Stimulated activated CD8-positive, alpha-beta memory T cell treated with anti-CD3 and anti-CD28 coated beads, Interleukin-12 subunit alpha, Interleukin-12 subunit beta, amount 100 ng/mL, for 4 hours (primary cell): ENCODE measurements at regions not wholly inside any gene's neighbourhood (a gene's known extent, or its start where the extent isn't known, plus 50 kb on each side); places are given as distances from the start of the nearest gene placed in this dataset.
"Not testable (repeated sequence)": the region's sequence is repeated elsewhere in the genome, so short reads cannot be mapped to it uniquely, and the experiment has no call there.

Source experiments
- DNase-seq: peaks from one replicate; pipeline ENCODE4 v3.0.0-alpha.2; 2020; ENCODE audit warnings: low read depth

DNA sequence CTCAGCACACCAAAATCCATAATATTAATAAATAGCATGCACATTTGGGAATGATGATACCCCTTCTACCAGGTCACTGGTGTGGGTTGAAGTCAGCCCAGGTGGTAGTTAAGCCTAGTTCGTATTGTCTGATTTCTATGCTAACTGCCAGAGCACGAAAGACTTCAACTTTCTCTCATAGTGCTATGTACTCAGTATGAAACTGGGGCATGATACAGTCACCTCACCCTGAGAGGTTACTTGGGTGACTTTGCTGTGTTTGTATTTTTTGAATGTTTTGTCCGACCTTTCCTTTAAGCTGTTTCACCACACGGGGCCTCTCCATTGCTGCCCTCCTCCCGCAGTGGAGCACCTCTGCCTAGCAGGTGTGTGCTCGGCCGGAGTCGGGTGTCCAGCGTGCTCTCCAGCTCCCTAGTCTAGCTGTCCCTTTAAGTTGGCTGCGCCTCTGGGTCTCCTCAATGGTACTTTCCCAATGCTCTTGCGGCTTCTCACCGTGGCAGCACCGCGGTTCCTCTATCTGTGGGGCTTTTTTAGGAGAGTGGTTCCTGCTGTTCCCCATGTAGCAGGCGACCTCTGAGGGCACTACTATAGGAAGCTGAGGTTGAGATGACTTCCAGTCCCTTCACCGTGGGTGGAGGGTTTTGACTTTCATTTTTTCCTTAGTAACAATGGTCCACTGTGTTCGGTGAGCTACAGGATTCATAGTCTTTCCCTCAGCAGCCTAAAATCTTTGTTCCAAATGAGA lies 524.0 kb upstream of the PFKP start:
- DNase-seq, result no peak

DNA sequence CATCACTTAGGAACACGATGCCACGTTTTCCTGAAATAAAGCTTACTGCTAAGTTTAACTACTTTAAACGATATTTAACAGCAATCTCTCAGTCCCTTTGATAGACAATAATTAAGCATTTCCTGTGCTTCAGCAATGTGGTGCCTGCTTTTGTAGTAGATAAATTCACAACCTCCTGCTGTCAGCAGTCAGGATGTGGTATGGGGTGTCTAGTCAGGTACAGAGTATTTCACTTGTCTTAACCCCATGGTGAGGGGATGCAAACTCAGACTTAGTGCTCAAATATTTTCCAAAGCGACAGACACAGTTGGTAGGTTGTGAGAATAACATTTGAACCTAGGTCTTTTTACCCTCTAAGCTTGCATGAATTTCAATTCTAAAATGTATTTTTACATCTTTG lies 526.2 kb upstream of the PFKP start:
- no peak for DNase-seq

DNA sequence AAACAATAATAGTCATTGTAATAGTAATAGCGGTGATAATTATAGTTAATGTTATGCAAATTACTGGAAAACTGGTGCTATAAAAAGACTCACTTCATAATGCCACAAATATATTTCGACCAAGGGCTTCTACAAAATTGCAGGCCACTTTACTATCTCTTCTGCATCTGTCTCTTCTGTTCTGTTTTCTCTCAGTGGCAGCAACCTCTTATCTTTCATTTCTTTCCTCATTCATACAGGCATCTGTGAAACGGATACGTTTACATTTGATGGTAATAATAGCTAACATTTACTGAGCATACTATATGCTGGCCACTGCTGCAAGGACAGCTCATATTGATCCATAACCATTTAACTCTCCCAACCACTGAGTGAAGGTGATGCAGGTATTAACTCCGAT lies 537.4 kb upstream of the PFKP start:
- DNase-seq, result no peak

DNA sequence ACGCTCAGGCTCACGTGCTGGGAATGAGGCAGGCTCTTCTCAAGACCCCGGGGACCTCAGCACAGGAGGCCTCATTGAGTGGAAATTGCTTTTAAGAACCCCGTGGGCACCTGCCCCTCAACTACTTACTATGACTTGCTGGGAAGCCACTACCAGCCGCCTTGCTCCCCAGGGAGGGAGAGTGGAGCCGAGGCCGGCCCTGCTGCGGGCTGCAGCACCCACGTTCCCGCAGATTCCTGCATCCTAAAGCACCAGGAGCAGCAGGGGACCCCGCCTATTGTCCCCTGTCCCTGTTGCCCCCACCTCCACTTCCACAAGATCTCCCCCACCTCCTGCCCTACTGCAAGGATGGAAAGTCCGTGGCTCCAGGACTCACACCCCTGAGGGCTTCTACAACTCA lies 541.6 kb upstream of the PFKP start:
- DNase-seq, result no peak

DNA sequence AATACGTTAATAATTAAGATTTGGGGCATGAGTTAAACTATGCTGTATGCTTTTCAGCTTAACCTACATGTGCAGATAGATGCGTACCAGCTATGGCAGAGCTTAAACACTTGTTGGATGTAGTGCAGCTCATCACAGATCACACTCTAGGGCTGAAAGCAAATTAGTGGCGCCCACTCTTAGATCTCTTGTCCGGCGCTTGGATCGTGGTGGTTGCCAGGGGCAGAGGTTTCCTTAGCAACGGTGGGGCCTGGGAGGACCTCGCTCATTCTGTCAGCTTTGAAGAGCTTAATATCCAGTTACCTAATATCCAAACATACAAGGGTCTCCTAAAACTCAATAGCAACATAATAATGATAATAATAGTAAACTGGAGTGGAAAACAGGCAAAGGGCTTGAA lies 548.2 kb upstream of the PFKP start:
- no peak for DNase-seq

DNA sequence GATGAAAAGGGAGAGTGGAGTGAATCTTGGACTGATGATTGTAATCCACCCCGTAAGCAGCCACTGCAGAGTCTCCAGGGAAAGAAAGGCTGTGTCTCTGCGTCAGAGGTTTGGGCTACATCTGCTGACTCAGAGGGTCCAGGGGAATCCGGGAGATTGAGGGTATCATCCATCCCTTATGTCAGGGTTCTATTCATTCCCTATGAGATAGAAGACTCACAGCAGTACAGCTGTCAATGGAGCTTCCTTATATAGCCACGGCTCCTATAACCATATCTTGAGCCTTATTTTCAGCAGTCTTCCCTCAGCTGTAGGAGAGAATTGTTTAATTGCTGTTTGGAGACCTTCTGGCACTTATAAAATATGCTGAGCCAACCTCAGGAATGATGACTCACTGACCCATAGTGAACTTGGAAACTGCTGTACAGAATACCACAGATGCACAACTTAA lies 558.2 kb upstream of the PFKP start:
- DNase-seq, result no peak

DNA sequence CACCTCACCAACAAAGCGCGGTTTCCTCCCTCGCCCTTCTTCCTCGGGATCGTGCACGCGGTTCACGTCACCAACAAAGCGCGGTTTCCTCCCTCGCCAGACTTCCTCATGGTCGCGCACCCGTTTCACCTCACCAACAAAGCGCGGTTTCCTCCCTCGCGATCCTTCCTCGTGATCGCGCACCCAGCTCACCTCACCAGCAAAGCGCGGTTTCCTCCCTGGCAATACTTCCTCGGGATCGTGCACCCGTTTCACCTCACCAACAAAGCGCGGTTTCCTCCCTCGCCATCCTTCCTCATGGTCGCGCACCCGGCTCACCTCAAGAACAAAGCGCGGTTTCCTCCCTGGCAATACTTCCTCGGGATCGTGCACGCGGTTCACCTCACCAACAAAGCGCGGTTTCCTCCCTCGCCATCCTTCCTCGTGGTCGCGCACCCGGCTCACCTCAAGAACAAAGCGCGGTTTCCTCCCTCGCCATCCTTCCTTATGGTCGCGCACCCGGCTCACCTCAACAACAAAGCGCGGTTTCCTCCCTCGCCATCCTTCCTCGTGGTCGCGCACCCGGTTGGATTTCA lies 565.9 kb upstream of the PFKP start:
- not testable (repeated sequence) for DNase-seq

DNA sequence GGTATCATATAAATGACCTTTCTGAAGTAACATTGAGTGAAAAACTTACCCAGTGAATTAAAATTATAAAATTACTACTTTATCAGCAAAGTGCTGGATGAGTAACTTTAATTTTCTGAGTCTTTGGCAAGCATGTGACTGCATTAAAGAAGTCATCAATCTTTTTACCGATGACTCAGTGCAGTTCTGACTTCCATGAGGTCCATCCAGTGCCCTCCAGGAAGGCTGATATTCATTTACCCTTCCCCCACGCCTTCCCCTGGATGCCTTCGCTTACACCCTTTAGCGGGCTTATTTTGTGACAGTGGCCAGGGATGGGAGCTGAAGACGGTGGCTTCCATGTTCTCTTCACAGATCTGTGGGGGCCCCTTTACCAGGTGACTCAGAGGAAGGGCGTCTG lies 572.9 kb upstream of the PFKP start:
- DNase-seq, result no peak

DNA sequence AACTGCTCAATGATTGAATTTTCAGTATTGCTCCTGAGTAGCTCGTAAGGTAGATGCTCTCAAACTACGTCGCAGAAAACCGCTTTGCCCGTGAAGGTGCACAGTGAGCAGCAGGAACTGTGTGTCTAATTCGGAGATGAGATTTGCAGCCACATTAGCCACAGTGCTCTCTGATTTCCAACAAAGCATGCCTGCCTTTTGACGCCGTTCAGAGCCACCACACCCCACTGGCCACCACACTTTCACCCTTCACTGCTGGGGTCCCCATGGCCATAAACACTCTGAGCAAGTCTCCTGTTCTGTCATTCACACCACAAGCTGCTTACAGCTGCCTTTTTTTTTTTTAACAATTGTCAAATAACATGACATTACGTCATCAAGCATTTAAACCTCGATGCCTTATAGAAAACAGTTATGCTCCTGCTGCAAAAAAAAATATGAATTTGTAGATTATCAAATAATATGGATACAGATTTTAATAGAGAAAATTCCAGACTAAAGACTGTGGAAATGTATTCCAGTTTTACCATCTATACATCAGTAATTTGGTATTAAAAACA lies 578.8 kb upstream of the PFKP start:
- no peak for DNase-seq

DNA sequence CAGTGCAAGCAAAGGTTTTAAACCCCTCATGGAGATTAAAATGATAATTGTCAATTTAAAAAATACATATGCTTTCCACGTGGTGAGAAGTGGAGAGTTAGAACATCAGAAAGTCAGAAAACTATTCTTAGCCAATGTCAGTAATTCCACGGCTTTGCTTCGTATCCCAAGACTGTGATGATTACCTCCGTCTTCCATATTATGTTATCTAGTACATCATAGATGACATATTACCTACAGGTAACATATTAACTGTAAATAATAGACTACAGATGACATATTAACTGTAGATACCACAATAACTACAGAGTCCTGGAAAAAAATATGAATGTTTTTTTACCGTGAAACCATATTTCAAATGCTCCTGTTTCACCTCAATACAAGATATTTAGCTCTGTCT lies 579.4 kb upstream of the PFKP start:
- no peak for DNase-seq

DNA sequence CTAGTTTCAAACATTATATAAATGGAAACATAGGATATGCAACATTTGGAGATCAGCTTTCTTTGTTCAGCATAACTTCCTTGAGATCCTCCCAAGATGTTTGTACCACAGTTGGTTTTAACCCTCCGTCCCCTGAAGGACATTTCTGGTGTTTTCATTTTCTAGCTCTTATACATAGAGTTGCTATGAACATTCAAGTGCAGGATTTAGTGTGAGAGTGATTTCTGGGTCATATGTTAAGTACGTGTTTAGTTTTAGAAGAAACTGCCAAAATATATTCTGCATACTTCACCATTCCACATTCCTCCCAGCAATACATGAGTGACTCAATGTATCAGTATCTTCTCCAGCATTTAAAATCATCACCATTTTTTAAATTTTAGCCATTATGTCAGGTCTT lies 588.7 kb upstream of the PFKP start:
- no peak for DNase-seq

DNA sequence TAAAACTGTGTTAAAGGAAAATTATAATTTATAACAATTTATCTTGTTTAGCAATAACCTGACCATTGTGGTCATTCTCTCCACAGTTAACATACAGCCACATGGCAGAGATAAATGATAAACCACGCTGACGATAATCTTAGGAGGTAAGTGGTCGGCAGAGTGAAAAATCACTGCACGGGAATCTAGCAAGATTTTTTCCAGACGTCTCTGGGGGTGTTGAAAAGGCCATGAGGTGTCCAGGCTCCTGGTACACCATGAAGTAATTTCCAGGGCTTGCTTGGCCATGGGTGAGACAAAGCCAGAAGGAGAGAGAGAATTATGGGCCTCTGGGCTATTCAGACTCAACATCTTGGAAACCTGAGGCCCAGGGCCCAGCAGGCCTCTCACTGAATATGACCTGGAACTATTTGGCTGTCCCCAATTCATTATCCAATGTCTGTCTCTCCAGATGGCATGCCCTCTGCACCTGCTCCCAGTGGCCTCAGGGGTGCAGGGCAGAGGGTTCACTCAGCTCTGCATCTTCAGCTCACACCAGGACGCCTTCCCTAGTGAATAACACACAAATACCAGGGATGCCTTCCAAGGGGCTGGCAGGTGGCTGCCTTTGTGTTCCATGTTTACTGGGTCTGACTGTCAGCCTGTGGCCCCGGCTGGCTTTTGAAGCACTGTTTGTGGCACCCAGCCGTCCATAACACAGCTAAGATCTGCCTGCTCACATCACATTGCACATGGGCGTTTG lies 590.4 kb upstream of the PFKP start:
- no peak for DNase-seq

DNA sequence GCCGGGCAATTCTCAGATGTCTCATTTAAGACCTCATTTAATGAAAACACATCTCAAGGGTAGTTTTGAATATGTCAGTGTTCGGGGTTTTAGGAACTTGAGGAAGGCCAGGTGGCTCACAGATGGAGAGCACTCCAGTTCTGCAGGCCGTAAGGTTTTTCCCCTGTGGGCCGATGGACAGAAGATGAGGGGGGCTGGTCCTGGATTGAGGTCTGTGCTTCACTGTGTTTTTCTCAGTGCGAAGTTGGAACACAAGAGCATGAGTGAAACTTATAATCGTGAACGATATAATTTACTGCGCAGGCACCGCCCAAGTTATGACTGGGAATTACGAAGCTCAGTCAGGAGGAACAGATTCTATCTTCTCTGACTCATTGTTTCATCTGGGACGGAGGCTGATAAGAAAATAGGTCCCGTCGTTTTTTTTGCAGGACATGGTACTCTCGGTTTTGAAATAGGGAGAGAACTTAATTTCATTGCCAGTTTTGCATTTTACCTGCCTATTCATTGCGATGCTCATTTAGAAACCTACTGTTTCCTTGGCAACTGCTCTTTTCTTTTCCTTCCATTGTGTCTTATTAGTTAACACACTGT lies 591.0 kb upstream of the PFKP start:
- no peak for DNase-seq

DNA sequence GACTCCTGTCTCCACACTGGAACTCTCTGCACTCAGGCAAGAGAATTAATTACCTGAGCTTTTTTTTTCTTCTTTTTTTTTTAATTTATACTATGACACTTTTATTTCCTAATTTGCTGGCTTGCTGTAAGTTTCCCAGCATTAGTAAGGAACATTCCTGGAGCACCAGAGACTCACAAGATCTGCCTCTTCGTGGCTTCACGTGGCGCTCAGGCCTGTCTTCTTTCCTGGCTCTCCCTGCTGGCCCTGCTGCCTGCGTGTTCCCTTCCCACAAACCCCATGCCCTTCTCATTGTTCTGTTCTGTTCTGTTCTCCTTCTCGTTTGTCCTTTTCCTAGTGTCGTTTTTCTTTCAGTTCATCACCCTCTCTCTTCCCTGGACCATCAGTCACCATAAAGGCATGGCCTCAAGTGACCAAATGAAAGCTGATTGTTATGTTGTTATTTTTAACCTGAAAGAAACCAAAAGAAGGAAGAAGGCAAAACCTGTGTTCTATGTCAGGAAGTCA lies 591.6 kb upstream of the PFKP start:
- no peak for DNase-seq

DNA sequence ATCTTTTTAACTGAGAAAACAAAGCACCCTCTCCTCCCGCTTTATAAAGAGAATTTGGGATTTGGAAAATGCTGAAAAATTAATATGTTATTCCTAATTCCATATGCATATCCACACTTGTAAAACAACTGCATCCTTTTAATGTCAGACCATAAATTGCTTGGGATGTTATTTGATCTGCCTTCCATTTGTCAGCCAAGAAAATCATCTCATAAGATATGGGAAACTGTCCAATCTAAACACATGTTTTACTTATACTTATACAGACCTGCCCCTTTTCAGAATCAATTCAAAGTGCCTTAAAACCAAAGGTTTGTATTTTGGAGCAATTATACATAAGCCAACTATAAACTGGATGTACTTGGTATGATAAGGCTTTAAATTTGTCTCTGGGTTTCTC lies 595.5 kb upstream of the PFKP start:
- no peak for DNase-seq

DNA sequence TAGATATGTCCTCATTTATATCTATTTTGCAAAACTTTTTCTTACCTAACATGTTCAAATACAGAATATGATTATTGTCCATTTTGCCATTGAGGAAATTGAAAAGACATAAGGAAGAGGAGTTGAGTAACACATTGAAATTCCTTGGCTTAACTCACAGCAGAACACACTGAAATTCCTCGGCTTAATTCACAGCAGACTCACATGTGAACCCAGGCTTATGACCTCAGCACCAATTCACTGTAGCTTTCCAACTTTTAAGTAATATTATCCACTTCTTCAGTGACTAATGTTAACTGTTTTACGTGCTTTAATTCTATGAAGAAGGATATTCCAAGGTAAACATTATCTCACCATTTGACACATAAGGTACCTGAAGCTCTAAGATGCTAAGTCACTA lies 597.5 kb upstream of the PFKP start:
- no peak for DNase-seq

DNA sequence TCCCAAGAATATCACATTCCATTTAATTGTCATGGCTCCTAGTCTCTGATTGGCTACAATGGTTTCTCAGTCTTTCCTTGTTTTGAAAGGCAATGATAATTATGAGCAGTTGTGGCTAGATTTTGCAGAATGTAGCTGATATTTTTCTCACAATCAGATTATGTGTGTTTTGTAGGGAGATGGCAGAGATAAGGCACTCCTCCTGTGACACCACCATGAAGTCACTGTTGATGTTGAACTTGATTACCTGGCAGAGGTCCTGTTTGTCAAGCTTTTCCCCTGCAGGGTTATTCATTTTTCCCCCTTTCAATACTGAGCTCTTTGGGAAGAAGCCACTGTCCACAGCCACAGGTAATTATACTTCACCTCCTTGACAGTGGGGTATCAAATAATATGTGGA lies 602.9 kb upstream of the PFKP start:
- DNase-seq, result no peak

DNA sequence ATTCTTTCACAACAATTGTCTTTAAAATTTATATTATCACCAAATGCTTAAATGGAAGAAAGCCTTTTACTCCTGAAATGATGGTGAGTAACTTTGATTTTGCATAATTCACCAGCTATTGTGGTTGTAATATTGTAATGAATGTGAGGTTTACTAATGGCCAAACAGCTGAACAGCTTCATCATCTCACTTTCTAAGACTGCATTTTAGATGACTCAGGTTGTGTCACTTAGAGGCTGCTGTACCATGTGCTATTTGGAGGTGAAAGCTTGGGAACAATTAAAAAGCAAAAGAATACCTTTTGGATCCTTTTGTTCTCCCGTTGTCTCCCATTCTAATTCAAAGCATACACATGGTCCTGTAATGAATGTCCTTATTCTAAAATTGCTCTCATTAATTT lies 604.0 kb upstream of the PFKP start:
- DNase-seq, result no peak

DNA sequence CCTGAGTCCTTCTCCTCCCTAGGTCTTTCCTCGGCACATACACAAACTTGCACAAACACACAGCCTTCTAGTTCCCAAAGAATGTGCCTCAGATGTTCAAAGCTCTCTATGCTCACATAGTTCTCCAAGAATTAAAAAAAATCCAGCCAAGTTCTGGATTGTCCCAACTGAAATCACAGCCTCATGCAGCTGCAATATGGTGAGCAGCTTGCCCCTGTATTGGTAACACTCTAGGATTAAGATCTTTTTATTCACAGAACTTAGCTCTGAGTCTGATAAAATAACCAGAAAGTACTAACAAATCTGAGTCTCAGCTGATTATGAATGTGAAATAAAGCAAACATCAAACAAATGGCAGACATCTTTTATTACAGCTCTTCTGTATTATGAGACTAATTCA lies 604.8 kb upstream of the PFKP start:
- no peak for DNase-seq

DNA sequence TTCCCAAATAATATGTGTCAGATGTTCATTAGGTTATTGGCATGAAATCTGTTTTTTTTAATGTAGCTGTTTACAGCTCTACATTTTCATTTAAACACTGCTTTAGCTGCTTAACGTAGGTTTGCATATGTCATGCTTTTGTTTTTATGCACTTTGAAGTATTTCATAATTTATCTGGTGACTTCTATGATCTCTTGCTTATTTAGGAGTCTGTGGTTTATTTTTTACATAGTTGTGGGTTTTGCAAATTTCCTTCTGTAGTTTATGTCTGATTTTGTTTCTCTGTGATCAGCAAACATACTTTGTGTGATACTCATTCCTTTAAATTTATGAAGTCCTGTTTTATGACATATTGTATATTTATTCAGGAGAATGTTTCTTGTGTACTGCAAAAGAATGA lies 606.5 kb upstream of the PFKP start:
- DNase-seq, result no peak

DNA sequence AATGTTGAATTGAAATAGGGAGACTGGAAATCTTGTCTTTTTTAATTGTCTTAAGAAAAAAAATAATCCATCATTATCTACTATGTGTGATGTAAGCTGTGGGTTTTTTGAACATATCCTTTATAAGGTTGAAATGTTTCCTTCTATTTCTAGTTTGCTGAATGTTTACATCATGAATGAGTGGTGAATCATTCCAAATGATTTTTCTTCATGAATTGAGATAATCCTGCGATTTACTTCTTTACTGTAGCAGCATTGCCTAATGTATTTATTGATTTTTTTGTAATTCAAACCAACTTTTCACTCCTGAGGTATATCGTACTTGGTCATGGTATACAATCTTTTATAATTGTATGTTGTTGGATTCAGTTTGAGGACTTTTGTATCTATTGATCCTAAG lies 607.6 kb upstream of the PFKP start:
- no peak for DNase-seq

DNA sequence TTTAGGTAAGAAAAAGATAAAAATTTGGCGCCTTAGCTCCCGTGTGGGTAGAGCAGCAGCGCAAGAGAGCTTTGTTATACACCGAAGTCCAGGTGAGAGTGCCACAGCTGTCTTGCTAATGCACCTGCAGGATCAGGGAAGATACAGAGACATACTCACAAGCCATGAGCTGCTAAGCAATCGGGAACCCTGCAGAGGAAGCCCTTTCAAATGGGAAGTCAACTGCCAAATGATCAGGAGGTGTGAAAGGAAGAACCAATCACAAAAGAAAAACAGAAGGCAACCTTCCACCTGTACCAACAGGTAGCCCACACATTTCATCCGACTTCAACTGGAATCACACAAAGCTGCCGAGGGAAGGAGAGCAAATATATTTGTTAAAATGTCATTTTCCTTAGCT lies 610.5 kb upstream of the PFKP start:
- DNase-seq, result no peak

DNA sequence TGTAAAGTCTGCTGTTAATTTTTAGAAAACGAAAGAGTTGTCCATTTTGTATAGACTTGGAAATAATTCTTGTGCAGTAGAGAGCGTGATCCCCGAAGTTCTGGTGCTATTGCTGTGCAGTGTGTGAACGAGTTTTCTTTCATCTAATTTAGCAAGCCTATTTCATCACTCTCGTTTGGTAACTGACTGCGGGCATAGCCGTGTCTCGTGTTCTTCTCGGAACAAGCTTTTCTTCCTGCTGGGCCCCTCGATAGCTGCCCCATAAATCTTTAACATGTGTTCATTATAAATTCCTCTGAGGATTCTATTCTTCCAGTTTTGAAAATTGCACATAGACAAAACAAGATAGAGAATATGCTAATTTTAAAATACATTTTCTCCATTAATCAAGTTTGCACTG lies 622.0 kb upstream of the PFKP start:
- DNase-seq, result no peak
